Uterus (tissue), 2 donors: ENCODE measurements at regions not wholly inside any gene's neighbourhood (a gene's known extent, or its start where the extent isn't known, plus 50 kb on each side); places are given as distances from the start of the nearest gene placed in this dataset.

Source experiments
- POLR2A ChIP-seq, 2 donors: fragments of 450-650 bp; IDR thresholded peaks; one replicate each; pipeline ENCODE4 v1.6.1; 2016; ENCODE audit warnings: antibody characterized with exemption in 2 of 2, mild to moderate bottlenecking in 1 of 2, moderate library complexity in 1 of 2
- TF ChIP-seq, protein P1 (sequence below), 4 experiments: fragments of 200-600 bp in 2 of 4; fragments of 450-650 bp in 2 of 4; sonication (generic) in 2 of 4; IDR thresholded peaks; one replicate each; pipeline ENCODE4 v1.5.1; 2016 to 2019; ENCODE audit warnings: antibody characterized with exemption in 4 of 4, mild to moderate bottlenecking in 2 of 4, moderate library complexity in 1 of 4

DNA sequence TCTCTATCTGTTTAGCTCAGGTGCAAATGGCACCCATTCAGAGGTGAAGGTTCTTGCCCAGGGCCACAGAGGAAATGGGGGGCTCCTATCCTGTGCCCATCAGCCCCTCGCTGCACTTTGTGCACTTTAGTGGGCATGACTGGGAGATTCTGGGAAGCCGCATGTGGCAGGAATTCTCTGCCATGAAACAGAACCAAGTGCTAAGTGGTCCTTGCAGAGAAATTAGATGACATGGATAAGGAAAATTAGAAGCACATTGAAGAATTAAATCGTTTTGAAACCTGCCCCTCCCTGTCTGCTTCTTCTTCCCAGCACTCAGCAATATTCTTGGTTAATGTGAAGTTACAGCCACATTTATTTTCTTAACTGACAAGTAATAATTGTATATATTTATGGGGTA, 185.2 kb upstream of the RTL1 start:
- no peak for TF ChIP-seq POLR2A (IDR thresholded peaks at IDR 0.05)
- TF ChIP-seq, protein P1, sequence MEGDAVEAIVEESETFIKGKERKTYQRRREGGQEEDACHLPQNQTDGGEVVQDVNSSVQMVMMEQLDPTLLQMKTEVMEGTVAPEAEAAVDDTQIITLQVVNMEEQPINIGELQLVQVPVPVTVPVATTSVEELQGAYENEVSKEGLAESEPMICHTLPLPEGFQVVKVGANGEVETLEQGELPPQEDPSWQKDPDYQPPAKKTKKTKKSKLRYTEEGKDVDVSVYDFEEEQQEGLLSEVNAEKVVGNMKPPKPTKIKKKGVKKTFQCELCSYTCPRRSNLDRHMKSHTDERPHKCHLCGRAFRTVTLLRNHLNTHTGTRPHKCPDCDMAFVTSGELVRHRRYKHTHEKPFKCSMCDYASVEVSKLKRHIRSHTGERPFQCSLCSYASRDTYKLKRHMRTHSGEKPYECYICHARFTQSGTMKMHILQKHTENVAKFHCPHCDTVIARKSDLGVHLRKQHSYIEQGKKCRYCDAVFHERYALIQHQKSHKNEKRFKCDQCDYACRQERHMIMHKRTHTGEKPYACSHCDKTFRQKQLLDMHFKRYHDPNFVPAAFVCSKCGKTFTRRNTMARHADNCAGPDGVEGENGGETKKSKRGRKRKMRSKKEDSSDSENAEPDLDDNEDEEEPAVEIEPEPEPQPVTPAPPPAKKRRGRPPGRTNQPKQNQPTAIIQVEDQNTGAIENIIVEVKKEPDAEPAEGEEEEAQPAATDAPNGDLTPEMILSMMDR (IDR thresholded peaks at IDR 0.05) = no peak
